ENCODE measurements at regions not wholly inside any gene's neighbourhood (a gene's known extent, or its start where the extent isn't known, plus 50 kb on each side); places are given as distances from the start of the nearest gene placed in this dataset.

- H3K4me1 ChIP-seq (ENCODE audit: insufficient read depth, low read length), result no peaks in the 10 kb centered on the region
- no peaks in the 10 kb centered on the region for H3K27me3 ChIP-seq (ENCODE audit: low read length)
- no peaks in the 10 kb centered on the region for H3K9me3 ChIP-seq (ENCODE audit: low read length)
- ChIA-PET CTCF (interaction anchor here (1.1 kb wide), 1 partner anchor 94 kb away, joined by 4 read pairs; no protein-coding TSS in a partner anchor), POLR2A (ENCODE audit: unreplicated experiment) (no interaction called here)
- intact Hi-C loops (cut with micrococcal nuclease), result no loop called here
- H3K27ac ChIP-seq (ENCODE audit: low read length), result no peak overlapping the region
- TF ChIP-seq EZH2 (IDR thresholded peaks at IDR 0.05; ENCODE audit: low read length, unreplicated experiment) (no peak), EZH2phosphoT487 (IDR thresholded peaks at IDR 0.05; ENCODE audit: borderline replicate concordance, low read length) (no peak)
- TF ChIP-seq, protein P1, sequence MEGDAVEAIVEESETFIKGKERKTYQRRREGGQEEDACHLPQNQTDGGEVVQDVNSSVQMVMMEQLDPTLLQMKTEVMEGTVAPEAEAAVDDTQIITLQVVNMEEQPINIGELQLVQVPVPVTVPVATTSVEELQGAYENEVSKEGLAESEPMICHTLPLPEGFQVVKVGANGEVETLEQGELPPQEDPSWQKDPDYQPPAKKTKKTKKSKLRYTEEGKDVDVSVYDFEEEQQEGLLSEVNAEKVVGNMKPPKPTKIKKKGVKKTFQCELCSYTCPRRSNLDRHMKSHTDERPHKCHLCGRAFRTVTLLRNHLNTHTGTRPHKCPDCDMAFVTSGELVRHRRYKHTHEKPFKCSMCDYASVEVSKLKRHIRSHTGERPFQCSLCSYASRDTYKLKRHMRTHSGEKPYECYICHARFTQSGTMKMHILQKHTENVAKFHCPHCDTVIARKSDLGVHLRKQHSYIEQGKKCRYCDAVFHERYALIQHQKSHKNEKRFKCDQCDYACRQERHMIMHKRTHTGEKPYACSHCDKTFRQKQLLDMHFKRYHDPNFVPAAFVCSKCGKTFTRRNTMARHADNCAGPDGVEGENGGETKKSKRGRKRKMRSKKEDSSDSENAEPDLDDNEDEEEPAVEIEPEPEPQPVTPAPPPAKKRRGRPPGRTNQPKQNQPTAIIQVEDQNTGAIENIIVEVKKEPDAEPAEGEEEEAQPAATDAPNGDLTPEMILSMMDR (conservative IDR thresholded peaks at IDR 0.05; ENCODE audit: low read depth, low read length), result no peak
- no peak for ATAC-seq
- no peak overlapping the region for H3K4me2 ChIP-seq (ENCODE audit: low read length)
- H3K79me2 ChIP-seq (ENCODE audit: low read length), result no peaks in the 10 kb centered on the region
- BruUV-seq (replicated peaks), result no TSS peak
- no peak for DNase-seq
- no peak overlapping the region for H3K4me3 ChIP-seq (ENCODE audit: low read length)
- no peak overlapping the region for H3K9ac ChIP-seq (ENCODE audit: low read length)
- H4K20me1 ChIP-seq (ENCODE audit: low read length), result no peaks in the 10 kb centered on the region
- H3K9me2 ChIP-seq (replicated peaks; ENCODE audit: low read length), result no peaks in the 10 kb centered on the region
- no peaks in the 10 kb centered on the region for H3K36me3 ChIP-seq (ENCODE audit: low read depth, low read length)
- no peak overlapping the region for H2AFZ ChIP-seq (ENCODE audit: low read length)
- no peaks in the 10 kb centered on the region for H3F3A ChIP-seq (ENCODE audit: low read length, unreplicated experiment)
Observed at GRCh38 chr11:106249617-106250239, 172.3 kb downstream of the AASDHPPT start.

DNA sequence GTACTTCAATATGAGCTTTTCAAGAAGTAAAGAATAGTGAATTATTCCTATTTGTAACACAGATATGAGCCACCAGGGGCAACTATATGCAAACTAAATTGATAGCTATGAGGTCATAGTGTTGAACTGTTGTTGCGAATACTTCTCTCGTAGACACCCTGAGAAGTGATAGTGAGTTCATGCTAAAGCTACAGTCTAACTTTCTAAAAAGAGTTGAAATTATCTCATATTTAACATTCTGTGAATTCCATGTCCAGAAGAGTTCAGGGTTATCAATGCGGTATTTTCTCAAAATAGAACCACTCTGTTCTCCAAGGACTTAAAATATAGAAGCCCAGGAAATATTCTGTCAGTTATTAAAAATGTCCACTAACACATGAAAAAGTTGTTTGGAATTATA lies 185.4 kb downstream of the AASDHPPT start:
- Histone ChIP-seq H2AFZ (ENCODE audit: low read length) (no peak overlapping the region), H3K36me3 (ENCODE audit: low read depth, low read length) (no peaks in the 10 kb centered on the region), H3K27ac (ENCODE audit: low read length) (no peak overlapping the region), H4K20me1 (ENCODE audit: low read length) (no peaks in the 10 kb centered on the region), H3K4me3 (ENCODE audit: low read length) (no peak overlapping the region), H3K4me2 (ENCODE audit: low read length) (no peak overlapping the region), H3K4me1 (ENCODE audit: insufficient read depth, low read length) (no peaks in the 10 kb centered on the region), H3K9ac (ENCODE audit: low read length) (no peak overlapping the region), H3K9me2 (replicated peaks; ENCODE audit: low read length) (no peaks in the 10 kb centered on the region), H3K9me3 (ENCODE audit: low read length) (no peaks in the 10 kb centered on the region), H3F3A (ENCODE audit: low read length, unreplicated experiment) (no peaks in the 10 kb centered on the region), H3K27me3 (ENCODE audit: low read length) (no peaks in the 10 kb centered on the region), H3K79me2 (ENCODE audit: low read length) (no peaks in the 10 kb centered on the region)
- DNase-seq, result no peak
- POLR2A ChIA-PET (ENCODE audit: unreplicated experiment), result no interaction called here
- intact Hi-C loops (cut with micrococcal nuclease), result no loop called here
- no peak for ATAC-seq
- no TSS peak for BruUV-seq (replicated peaks)
- TF ChIP-seq EZH2phosphoT487 (IDR thresholded peaks at IDR 0.05; ENCODE audit: borderline replicate concordance, low read length) (no peak), EZH2 (IDR thresholded peaks at IDR 0.05; ENCODE audit: low read length, unreplicated experiment) (no peak)
- TF ChIP-seq, protein P1 (conservative IDR thresholded peaks at IDR 0.05; ENCODE audit: low read depth, low read length), result no peak
- CTCF ChIA-PET, result no interaction called here

DNA sequence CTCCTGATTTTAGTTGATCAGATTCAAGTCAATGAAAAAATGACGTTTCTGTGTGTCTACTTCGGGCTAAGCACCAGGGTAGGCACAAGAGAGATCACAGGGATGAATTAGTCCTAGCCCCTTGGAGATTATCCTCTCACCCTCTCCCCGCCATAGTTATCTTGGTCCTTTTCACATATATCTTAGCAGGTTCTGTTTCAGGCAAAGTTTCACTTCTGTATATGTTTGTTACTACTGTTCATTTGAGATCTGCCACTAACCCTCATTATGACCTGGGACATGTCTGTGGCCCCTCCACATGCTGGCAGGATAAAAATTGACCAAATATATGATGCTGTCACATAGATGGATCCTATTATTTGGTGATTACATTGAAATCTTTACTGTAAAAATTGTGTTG lies 186.1 kb downstream of the AASDHPPT start:
- DNase-seq (no peak), ATAC-seq (no peak)
- H3K9ac ChIP-seq (ENCODE audit: low read length), result no peak overlapping the region
- no peaks in the 10 kb centered on the region for H3K4me1 ChIP-seq (ENCODE audit: insufficient read depth, low read length)
- BruUV-seq (replicated peaks), result no TSS peak
- H3K36me3 ChIP-seq (ENCODE audit: low read depth, low read length), result no peaks in the 10 kb centered on the region
- no peak overlapping the region for H3K4me2 ChIP-seq (ENCODE audit: low read length)
- H3K27ac ChIP-seq (ENCODE audit: low read length), result no peak overlapping the region
- intact Hi-C loops (cut with micrococcal nuclease), result no loop called here
- no peak overlapping the region for H3K4me3 ChIP-seq (ENCODE audit: low read length)
- CTCF ChIA-PET, result no interaction called here
- H4K20me1 ChIP-seq (ENCODE audit: low read length), result no peaks in the 10 kb centered on the region
- H3K79me2 ChIP-seq (ENCODE audit: low read length), result no peaks in the 10 kb centered on the region
- no peak overlapping the region for H2AFZ ChIP-seq (ENCODE audit: low read length)
- TF ChIP-seq, protein P1 (conservative IDR thresholded peaks at IDR 0.05; ENCODE audit: low read depth, low read length), result no peak
- TF ChIP-seq EZH2 (IDR thresholded peaks at IDR 0.05; ENCODE audit: low read length, unreplicated experiment) (no peak), EZH2phosphoT487 (IDR thresholded peaks at IDR 0.05; ENCODE audit: borderline replicate concordance, low read length) (no peak)
- H3K9me3 ChIP-seq (ENCODE audit: low read length), result no peaks in the 10 kb centered on the region
- H3F3A ChIP-seq (ENCODE audit: low read length, unreplicated experiment), result no peaks in the 10 kb centered on the region
- POLR2A ChIA-PET (ENCODE audit: unreplicated experiment), result no interaction called here
- no peaks in the 10 kb centered on the region for H3K27me3 ChIP-seq (ENCODE audit: low read length)
- no peaks in the 10 kb centered on the region for H3K9me2 ChIP-seq (replicated peaks; ENCODE audit: low read length)

All from PC-3 (cell line).